ENCODE measurements at regions not wholly inside any gene's neighbourhood (a gene's known extent, or its start where the extent isn't known, plus 50 kb on each side); places are given as distances from the start of the nearest gene placed in this dataset.
"Not testable (repeated sequence)": the region's sequence is repeated elsewhere in the genome, so short reads cannot be mapped to it uniquely, and the experiment has no call there.

DNA sequence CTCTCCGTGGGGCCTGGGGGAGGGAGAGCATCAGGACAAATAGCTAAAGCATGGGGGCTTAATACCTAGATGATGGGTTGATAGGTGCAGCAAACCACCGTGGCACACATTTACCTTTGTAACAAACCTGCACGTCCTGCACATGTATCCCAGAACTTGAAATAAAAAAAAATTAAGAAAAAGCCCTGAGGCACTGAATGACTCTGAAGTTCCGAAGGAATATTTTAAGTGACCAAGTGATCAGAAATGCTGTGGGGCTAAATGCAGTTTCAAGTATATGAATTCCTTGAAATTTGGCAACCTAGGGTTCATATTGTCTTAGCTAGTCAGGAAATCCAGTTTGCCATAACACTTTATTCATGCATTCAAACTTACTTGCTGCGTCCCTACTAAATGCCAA is 127.5 kb downstream of the MC4R start:
- WGBS (ENCODE audit: low lambda C conversion rate): 20% methylated on average over 5 of the region's 5 CpGs
- no peak for ATAC-seq

GRCh38 chr18:60239024-60239710 is 133.4 kb downstream of the MC4R start:
- BruUV-seq (replicated peaks); in situ Hi-C loops (cut with HindIII; ENCODE audit: extremely low pct_ligation_motif_present, low pct_unique_long_range_greater_than_20kb); H4K20me1 ChIP-seq (ENCODE audit: insufficient read depth, low read length); POLR2A ChIA-PET; H3K36me3 ChIP-seq (replicated peaks in 1 of 2; ENCODE audit: control insufficient read depth in 1 of 2, insufficient read depth in 2 of 2, low read length in 2 of 2); H3K4me1 ChIP-seq (ENCODE audit: insufficient read depth, low read length); H3K4me3 ChIP-seq (replicated peaks in 1 of 3; ENCODE audit: insufficient read depth in 1 of 3, low read depth in 2 of 3, low read length in 3 of 3); CTCF ChIA-PET (ENCODE audit: low intra/inter-chr PET ratio, low total read pairs); H3K27ac ChIP-seq (ENCODE audit: extremely low read length, insufficient read depth, low read length); H3K79me2 ChIP-seq (ENCODE audit: insufficient read depth, low read length); FAIRE-seq; H3K4me2 ChIP-seq (ENCODE audit: low read depth, low read length); H3K9ac ChIP-seq (ENCODE audit: insufficient read depth, low read depth, low read length); intact Hi-C loops (cut with micrococcal nuclease; ENCODE audit: unreplicated experiment); DNase-seq (ENCODE audit: low spot score); H2AFZ ChIP-seq (ENCODE audit: low read length); H3K9me3 ChIP-seq (ENCODE audit: low read length); ATAC-seq; H3K27me3 ChIP-seq (ENCODE audit: control insufficient read depth in 1 of 2, insufficient read depth in 2 of 2, low read length in 2 of 2): not testable (repeated sequence)
- 10% methylated on average over 4 of the region's 4 CpGs for WGBS (ENCODE audit: low lambda C conversion rate)

More for the DNA sequence above, 127.5 kb downstream of the MC4R start:
- Histone ChIP-seq H3K4me2 (ENCODE audit: low read depth, low read length) (no peak overlapping the region), H3K79me2 (ENCODE audit: insufficient read depth, low read length) (no peaks in the 10 kb centered on the region), H3K9ac (ENCODE audit: insufficient read depth, low read depth, low read length) (no peak overlapping the region), H3K4me1 (ENCODE audit: insufficient read depth, low read length) (no peaks in the 10 kb centered on the region), H3K27me3 (ENCODE audit: control insufficient read depth in 1 of 2, insufficient read depth in 2 of 2, low read length in 2 of 2) (no peaks in the 10 kb centered on the region), H3K9me3 (ENCODE audit: low read length) (0 out of 2 replicates have a peak, but pooled peaks cover 4% of the 10 kb centered on the region), H4K20me1 (ENCODE audit: insufficient read depth, low read length) (no peaks in the 10 kb centered on the region), H2AFZ (ENCODE audit: low read length) (no peak overlapping the region), H3K36me3 (replicated peaks in 1 of 2; ENCODE audit: control insufficient read depth in 1 of 2, insufficient read depth in 2 of 2, low read length in 2 of 2) (no peaks in the 10 kb centered on the region), H3K4me3 (replicated peaks in 1 of 3; ENCODE audit: insufficient read depth in 1 of 3, low read depth in 2 of 3, low read length in 3 of 3) (no peak overlapping the region), H3K27ac (ENCODE audit: extremely low read length, insufficient read depth, low read length) (no peak overlapping the region)
- FAIRE-seq: no peak
- DNase-seq (ENCODE audit: low spot score): no peak
- in situ Hi-C loops (cut with HindIII; ENCODE audit: extremely low pct_ligation_motif_present, low pct_unique_long_range_greater_than_20kb) (no loop called here), intact Hi-C loops (cut with micrococcal nuclease; ENCODE audit: unreplicated experiment) (no loop called here)
- POLR2A ChIA-PET: no interaction called here
- no TSS peak for BruUV-seq (replicated peaks)
- TF ChIP-seq HNRNPL (IDR thresholded peaks at IDR 0.05; ENCODE audit: low read depth, low read length) (no peak), KMT2B (CRISPR knock-in tag; IDR thresholded peaks at IDR 0.05) (no peak), ZNF546 (CRISPR knock-in tag; conservative IDR thresholded peaks at IDR 0.05) (no peak), ZNF678 (CRISPR knock-in tag; IDR thresholded peaks at IDR 0.05) (no peak), ZNF33B (CRISPR knock-in tag; IDR thresholded peaks at IDR 0.05) (no peak), ATF3 (CRISPR knock-in tag; IDR thresholded peaks at IDR 0.05) (no peak), ATF2 (CRISPR knock-in tag; IDR thresholded peaks at IDR 0.05) (no peak), FOXO4 (CRISPR knock-in tag; conservative IDR thresholded peaks at IDR 0.05) (no peak)
- TF ChIP-seq, protein P1, sequence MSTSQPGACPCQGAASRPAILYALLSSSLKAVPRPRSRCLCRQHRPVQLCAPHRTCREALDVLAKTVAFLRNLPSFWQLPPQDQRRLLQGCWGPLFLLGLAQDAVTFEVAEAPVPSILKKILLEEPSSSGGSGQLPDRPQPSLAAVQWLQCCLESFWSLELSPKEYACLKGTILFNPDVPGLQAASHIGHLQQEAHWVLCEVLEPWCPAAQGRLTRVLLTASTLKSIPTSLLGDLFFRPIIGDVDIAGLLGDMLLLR (CRISPR knock-in tag; IDR thresholded peaks at IDR 0.05): no peak
- CTCF ChIA-PET (ENCODE audit: low intra/inter-chr PET ratio, low total read pairs): no interaction called here
